ENCODE measurements at regions not wholly inside any gene's neighbourhood (a gene's known extent, or its start where the extent isn't known, plus 50 kb on each side); places are given as distances from the start of the nearest gene placed in this dataset.

- Histone ChIP-seq H3K18ac (ENCODE audit: low read depth, low read length) (peak overlapping the region; percentile 50; the same call in 1 of the 2 replicates), H3K79me1 (ENCODE audit: low read depth in 1 of 2, low read length in 2 of 2) (no peaks in the 10 kb centered on the region), H3K27ac (ENCODE audit: insufficient read depth, low read length) (no peak overlapping the region), H4K5ac (ENCODE audit: low read depth, low read length) (no peak overlapping the region; the same call in 1 of the 2 replicates), H2BK20ac (ENCODE audit: low read depth, low read length) (peak overlapping the region; percentile 76), H3K14ac (replicated peaks; ENCODE audit: low read depth, low read length) (peak overlapping the region; percentile 62), H3K9me3 (ENCODE audit: control insufficient read depth, insufficient read depth, low read length) (no peaks in the 10 kb centered on the region), H3K4ac (ENCODE audit: low read depth, low read length) (0 out of 2 replicates have a peak overlapping the region, but pooled peaks have one; percentile 29), H3K4me2 (ENCODE audit: low read depth, low read length) (no peak overlapping the region), H2AK9ac (replicated peaks; ENCODE audit: low read depth, low read length, poor library complexity) (no peak overlapping the region), H4K91ac (ENCODE audit: insufficient read depth, low read depth, low read length) (peak overlapping the region; percentile 39), H2AK5ac (ENCODE audit: low read depth, low read length) (0 out of 2 replicates have a peak overlapping the region, but pooled peaks have one; percentile 21), H2BK15ac (ENCODE audit: low read depth, low read length) (peak overlapping the region; percentile 82; the same call in 2 of the 3 replicates), H2AFZ (replicated peaks; ENCODE audit: low read length, poor library complexity) (no peak overlapping the region), H3K9ac (ENCODE audit: low read depth, low read length) (no peak overlapping the region), H3K36me3 (ENCODE audit: control insufficient read depth, insufficient read depth, low read length) (no peaks in the 10 kb centered on the region), H3K9me1 (ENCODE audit: insufficient read depth, low read length) (0 out of 2 replicates have a peak, but pooled peaks cover 3% of the 10 kb centered on the region), H3K56ac (ENCODE audit: extremely low read depth, insufficient read depth, low read length) (no peak overlapping the region), H3K23ac (ENCODE audit: low read depth, low read length) (no peak overlapping the region), H2BK120ac (ENCODE audit: low read depth, low read length) (peak overlapping the region; percentile 56), H3K4me3 (ENCODE audit: insufficient read depth, low read depth, low read length) (no peak overlapping the region), H2BK5ac (ENCODE audit: low read depth, low read length, poor library complexity, severe bottlenecking) (peak overlapping the region; percentile 43), H3K27me3 (ENCODE audit: control insufficient read depth, insufficient read depth, low read length) (no peaks in the 10 kb centered on the region), H4K20me1 (ENCODE audit: insufficient read depth, low read length) (no peaks in the 10 kb centered on the region), H4K8ac (ENCODE audit: low read depth in 2 of 2, low read length in 2 of 2) (no peak overlapping the region), H3K4me1 (ENCODE audit: control insufficient read depth, insufficient read depth, low read length) (peaks cover 34% of the 10 kb centered on the region)
- intact Hi-C loops (cut with micrococcal nuclease), result no loop called here
- TF ChIP-seq SMC3 (IDR thresholded peaks at IDR 0.05; ENCODE audit: low read depth, low read length) (no peak), CEBPB (IDR thresholded peaks at IDR 0.05; ENCODE audit: low read depth, low read length) (no peak), USF2 (IDR thresholded peaks at IDR 0.05; ENCODE audit: low read depth, low read length) (no peak), MAFK (IDR thresholded peaks at IDR 0.05; ENCODE audit: low read depth, low read length) (no peak), POLR2A (IDR thresholded peaks at IDR 0.05; ENCODE audit: low read depth, low read length) (no peak), FOS (IDR thresholded peaks at IDR 0.05; ENCODE audit: low read depth, low read length) (no peak)
- TF ChIP-seq, protein P1, sequence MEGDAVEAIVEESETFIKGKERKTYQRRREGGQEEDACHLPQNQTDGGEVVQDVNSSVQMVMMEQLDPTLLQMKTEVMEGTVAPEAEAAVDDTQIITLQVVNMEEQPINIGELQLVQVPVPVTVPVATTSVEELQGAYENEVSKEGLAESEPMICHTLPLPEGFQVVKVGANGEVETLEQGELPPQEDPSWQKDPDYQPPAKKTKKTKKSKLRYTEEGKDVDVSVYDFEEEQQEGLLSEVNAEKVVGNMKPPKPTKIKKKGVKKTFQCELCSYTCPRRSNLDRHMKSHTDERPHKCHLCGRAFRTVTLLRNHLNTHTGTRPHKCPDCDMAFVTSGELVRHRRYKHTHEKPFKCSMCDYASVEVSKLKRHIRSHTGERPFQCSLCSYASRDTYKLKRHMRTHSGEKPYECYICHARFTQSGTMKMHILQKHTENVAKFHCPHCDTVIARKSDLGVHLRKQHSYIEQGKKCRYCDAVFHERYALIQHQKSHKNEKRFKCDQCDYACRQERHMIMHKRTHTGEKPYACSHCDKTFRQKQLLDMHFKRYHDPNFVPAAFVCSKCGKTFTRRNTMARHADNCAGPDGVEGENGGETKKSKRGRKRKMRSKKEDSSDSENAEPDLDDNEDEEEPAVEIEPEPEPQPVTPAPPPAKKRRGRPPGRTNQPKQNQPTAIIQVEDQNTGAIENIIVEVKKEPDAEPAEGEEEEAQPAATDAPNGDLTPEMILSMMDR (conservative IDR thresholded peaks at IDR 0.05; ENCODE audit: low read depth, low read length), result no peak
- dilution Hi-C loops (cut with HindIII; ENCODE audit: low sequenced_read_pairs, unreplicated experiment), result no loop called here
- ATAC-seq (ENCODE audit: low read depth), result no peak
- peak; percentile 11 for DNase-seq
- in situ Hi-C loops (cut with MboI; ENCODE audit: low sequenced_read_pairs), result loop anchor here (25.0 kb wide), 3 partner anchors 880 to 1555 kb away; partner anchors contain the start of gene PCDH18
- ChIA-PET CTCF (no interaction called here), POLR2A (ENCODE audit: unreplicated experiment) (no interaction called here)
- no TSS peak for BruUV-seq (replicated peaks)
Measured at GRCh38 chr4:138692411-138692810, 323.2 kb upstream of the NOCT start.
